ENCODE measurements at regions not wholly inside any gene's neighbourhood (a gene's known extent, or its start where the extent isn't known, plus 50 kb on each side); places are given as distances from the start of the nearest gene placed in this dataset.

DNA sequence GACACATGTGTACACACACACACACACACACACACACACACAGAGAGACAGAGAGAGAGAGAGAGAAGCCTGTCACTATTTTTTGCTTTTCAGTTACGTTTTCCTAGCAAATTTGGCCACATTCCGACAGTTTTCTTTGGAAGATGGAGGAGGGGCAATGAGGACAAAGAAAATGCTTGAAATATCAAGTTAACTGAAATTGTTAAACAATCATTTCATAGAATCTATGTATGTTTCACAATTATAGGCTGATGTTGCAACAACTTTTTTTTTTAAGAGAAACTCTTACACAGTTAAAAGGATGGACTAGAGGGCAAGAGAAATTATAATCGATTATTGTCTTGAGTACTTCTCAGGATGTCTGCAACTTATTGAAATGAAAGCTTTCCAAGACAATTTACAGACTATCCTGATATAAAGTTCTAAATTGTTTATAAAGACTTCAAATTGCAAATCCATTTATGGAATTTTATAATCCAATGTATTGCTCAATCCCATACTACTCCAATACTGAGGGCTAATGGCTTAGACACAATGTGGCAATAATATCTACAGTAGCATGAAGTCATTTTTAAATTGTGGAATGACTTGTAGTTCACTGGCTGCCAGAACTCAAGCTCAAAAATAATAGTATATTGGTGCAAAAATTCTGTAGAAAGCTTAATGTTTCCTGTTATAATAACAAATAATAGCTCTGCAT, 647.0 kb upstream of the PCDH7 start:
- TF ChIP-seq, protein P1, sequence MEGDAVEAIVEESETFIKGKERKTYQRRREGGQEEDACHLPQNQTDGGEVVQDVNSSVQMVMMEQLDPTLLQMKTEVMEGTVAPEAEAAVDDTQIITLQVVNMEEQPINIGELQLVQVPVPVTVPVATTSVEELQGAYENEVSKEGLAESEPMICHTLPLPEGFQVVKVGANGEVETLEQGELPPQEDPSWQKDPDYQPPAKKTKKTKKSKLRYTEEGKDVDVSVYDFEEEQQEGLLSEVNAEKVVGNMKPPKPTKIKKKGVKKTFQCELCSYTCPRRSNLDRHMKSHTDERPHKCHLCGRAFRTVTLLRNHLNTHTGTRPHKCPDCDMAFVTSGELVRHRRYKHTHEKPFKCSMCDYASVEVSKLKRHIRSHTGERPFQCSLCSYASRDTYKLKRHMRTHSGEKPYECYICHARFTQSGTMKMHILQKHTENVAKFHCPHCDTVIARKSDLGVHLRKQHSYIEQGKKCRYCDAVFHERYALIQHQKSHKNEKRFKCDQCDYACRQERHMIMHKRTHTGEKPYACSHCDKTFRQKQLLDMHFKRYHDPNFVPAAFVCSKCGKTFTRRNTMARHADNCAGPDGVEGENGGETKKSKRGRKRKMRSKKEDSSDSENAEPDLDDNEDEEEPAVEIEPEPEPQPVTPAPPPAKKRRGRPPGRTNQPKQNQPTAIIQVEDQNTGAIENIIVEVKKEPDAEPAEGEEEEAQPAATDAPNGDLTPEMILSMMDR (IDR thresholded peaks at IDR 0.05; ENCODE audit: extremely low read depth in 1 of 2, insufficient read depth in 1 of 2, low read depth in 1 of 2, low read length in 2 of 2): no peak
- no peak for TF ChIP-seq EZH2 (IDR thresholded peaks at IDR 0.05; ENCODE audit: borderline replicate concordance, low read depth, low read length, severe bottlenecking)
- TF ChIP-seq POLR2A (IDR thresholded peaks at IDR 0.05; ENCODE audit: low read depth, low read length): no peak
- TF ChIP-seq POLR2AphosphoS5 (IDR thresholded peaks at IDR 0.05; ENCODE audit: insufficient read depth, low read depth, low read length): no peak

Measured in endothelial cell of umbilical vein (primary cell).